GM23248 (cell line): ENCODE measurements at regions not wholly inside any gene's neighbourhood (a gene's known extent, or its start where the extent isn't known, plus 50 kb on each side); places are given as distances from the start of the nearest gene placed in this dataset.

Experiments used
- DNase-seq: peaks from one replicate; pipeline ENCODE4 v3.0.0-alpha.2; 2015
- H2AFZ ChIP-seq: fragments of 200-600 bp; sonication (generic); 2 replicates; pipeline ENCODE4 v1.6.1; 2016; ENCODE audit warnings: antibody characterized with exemption
- H3F3A ChIP-seq: fragments of 200-600 bp; sonication (generic); 2 replicates; pipeline ENCODE4 v1.6.1; 2016; ENCODE audit warnings: mild to moderate bottlenecking, antibody characterized with exemption, mixed run types; ENCODE audit not compliant: insufficient read depth
- H3K27ac ChIP-seq: fragments of 200-600 bp; sonication (generic); 2 replicates; pipeline ENCODE4 v1.5.1; 2016; ENCODE audit warnings: mild to moderate bottlenecking
- H3K27me3 ChIP-seq: fragments of 200-600 bp; sonication (generic); replicated peaks from 2 replicates; pipeline ENCODE4 v1.6.1; 2016; ENCODE audit warnings: mild to moderate bottlenecking; ENCODE audit not compliant: insufficient read depth
- H3K36me3 ChIP-seq: fragments of 200-600 bp; sonication (generic); 2 replicates; pipeline ENCODE4 v1.6.1; 2016; ENCODE audit warnings: low read depth, mild to moderate bottlenecking
- H3K4me1 ChIP-seq: fragments of 200-600 bp; sonication (generic); 2 replicates; pipeline ENCODE4 v1.6.1; 2016; ENCODE audit warnings: mild to moderate bottlenecking; ENCODE audit not compliant: insufficient read depth
- H3K4me2 ChIP-seq: fragments of 200-600 bp; sonication (generic); one replicate; pipeline ENCODE4 v1.6.1; 2016; ENCODE audit warnings: mild to moderate bottlenecking; ENCODE audit not compliant: unreplicated experiment
- H3K4me3 ChIP-seq: fragments of 200-600 bp; sonication (generic); 2 replicates; pipeline ENCODE4 v1.5.1; 2016; ENCODE audit warnings: mild to moderate bottlenecking
- H3K79me2 ChIP-seq: fragments of 200-600 bp; sonication (generic); 2 replicates; pipeline ENCODE4 v1.6.1; 2016; ENCODE audit warnings: mild to moderate bottlenecking; ENCODE audit not compliant: insufficient read depth
- H3K9ac ChIP-seq: fragments of 200-600 bp; sonication (generic); 2 replicates; pipeline ENCODE4 v1.6.1; 2016; ENCODE audit warnings: mild to moderate bottlenecking
- H3K9me2 ChIP-seq: fragments of 200-600 bp; sonication (generic); 2 replicates; pipeline ENCODE4 v1.6.1; 2016; ENCODE audit warnings: mixed run types, mild to moderate bottlenecking, moderate library complexity; ENCODE audit not compliant: insufficient read depth
- H3K9me3 ChIP-seq: fragments of 200-600 bp; sonication (generic); one replicate; pipeline ENCODE4 v1.6.1; 2017; ENCODE audit warnings: low read depth
- H4K20me1 ChIP-seq: fragments of 200-600 bp; sonication (generic); 2 replicates; pipeline ENCODE4 v1.6.0; 2016; ENCODE audit not compliant: insufficient read depth
- EZH2 ChIP-seq: fragments of 200-600 bp; sonication (generic); IDR thresholded peaks from 2 replicates; pipeline ENCODE4 v1.6.1; 2018; ENCODE audit warnings: antibody characterized with exemption, mild to moderate bottlenecking; ENCODE audit not compliant: insufficient read depth, poor library complexity, severe bottlenecking
- EZH2phosphoT487 ChIP-seq: fragments of 200-600 bp; sonication (generic); IDR thresholded peaks from 2 replicates; pipeline ENCODE4 v1.6.1; 2018; ENCODE audit warnings: antibody characterized with exemption, moderate library complexity, mild to moderate bottlenecking, low read depth; ENCODE audit not compliant: insufficient read depth
- WGBS, 2 experiments: methylation state at CpG; one replicate each; pipeline ENCODE4 v1.1.6; 2015 to 2017; ENCODE audit warnings: low lambda C conversion rate in 2 of 2, low coverage in 1 of 2; ENCODE audit errors: missing lambda C conversion rate in 2 of 2; 5-methylcytosine and 5-hydroxymethylcytosine counted together
- in situ Hi-C: fragments of 300-500 bp; cut with MboI; formaldehyde crosslinking; loops from 2 replicates; pipeline ENCODE4 v1.15.0; 2020

DNA sequence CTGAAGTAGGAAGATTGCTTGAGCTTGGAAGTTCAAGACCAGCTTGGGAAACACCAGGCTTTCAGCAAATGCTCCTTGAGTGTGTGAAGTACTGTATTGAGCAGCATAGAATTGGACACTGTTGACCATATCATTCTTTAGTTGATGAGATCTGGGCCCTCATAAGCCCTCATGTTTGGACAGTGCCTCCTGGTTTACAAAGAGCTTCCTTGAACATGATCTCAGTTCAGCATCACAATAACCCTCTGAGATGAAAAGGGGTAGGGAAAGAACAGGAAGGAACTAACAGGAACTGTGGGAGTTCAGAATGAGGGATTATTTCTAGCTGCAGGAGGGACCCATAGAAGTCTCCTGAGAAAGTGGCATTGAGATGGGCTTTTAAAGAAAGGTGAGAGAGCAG, 153.2 kb downstream of the C12orf75 start:
- in situ Hi-C loops, result no loop called here

DNA sequence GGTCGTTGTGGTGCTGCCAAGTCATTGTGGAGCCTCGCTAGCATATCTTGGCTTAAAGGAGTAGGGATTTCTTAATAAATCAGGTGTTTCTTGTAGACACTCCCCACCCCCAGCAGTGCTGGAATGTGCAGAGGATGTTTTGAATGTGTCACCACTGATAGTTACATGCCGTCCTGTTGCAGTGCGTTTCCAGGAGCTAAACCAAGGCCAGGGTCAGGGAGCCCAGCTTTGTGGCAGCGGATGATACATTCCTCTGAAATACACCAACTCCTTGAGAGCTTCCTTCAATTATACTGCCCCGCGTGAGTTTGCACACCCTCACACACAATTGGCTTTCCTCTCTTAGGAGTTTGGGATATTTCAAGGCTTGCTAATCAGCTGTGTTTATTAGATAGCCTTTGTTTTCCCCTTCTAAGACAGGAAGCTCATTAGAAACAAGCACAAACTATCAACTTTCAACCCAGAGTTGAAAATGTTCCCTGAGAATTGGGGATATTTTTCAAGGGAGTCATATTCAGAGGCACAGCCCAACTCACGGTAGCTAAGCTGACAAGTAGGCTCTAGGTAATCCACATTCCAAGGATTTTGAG, 154.9 kb downstream of the C12orf75 start:
- WGBS, 2 experiments, result 4 to 12% methylated on average over 8 of the region's 8 CpGs

More for the DNA sequence above, 153.2 kb downstream of the C12orf75 start:
- Histone ChIP-seq H3K9ac (no peak overlapping the region), H3F3A (peaks cover 20% of the 10 kb centered on the region; the same call in 1 of the 2 replicates), H3K36me3 (no peaks in the 10 kb centered on the region), H2AFZ (no peak overlapping the region), H3K4me3 (no peak overlapping the region), H3K4me1 (peaks cover 40% of the 10 kb centered on the region), H3K27me3 (no peaks in the 10 kb centered on the region), H3K9me3 (no peaks in the 10 kb centered on the region), H3K9me2 (no peaks in the 10 kb centered on the region), H3K4me2 (no peak overlapping the region), H3K27ac (no peak overlapping the region), H3K79me2 (no peaks in the 10 kb centered on the region), H4K20me1 (no peaks in the 10 kb centered on the region)
- TF ChIP-seq EZH2 (no peak), EZH2phosphoT487 (no peak)
- no peak for DNase-seq

DNA sequence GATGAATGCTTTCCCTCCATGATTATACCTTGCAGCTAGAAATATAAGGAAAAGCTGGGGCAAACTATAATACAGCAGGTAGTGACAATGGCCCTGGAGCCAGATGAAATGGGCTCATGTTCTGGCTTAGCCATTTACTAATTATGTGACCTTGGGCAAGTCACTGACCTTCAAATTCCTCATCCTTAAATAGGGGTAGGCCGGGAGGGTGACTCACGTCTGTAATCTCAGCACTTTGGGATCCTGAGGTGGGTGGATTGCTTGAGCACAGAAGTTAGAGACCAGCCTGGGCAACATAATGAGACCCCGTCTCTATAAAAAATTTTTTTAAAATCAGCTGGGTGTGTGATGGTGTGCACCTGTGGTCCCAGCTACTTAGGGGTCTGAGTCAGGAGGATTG, 155.4 kb downstream of the C12orf75 start:
- H3K9me2 ChIP-seq, result no peaks in the 10 kb centered on the region
- H2AFZ ChIP-seq, result no peak overlapping the region
- in situ Hi-C loops, result no loop called here
- H3K79me2 ChIP-seq, result no peaks in the 10 kb centered on the region
- TF ChIP-seq EZH2phosphoT487, result no peak
- no peak for TF ChIP-seq EZH2
- WGBS, 2 experiments, result 32 to 37% methylated on average over 3 of the region's 3 CpGs
- DNase-seq, result peak; percentile 44
- H3K4me1 ChIP-seq, result peaks cover 36% of the 10 kb centered on the region
- no peaks in the 10 kb centered on the region for H3K36me3 ChIP-seq
- H3K9me3 ChIP-seq, result no peaks in the 10 kb centered on the region
- H3K4me2 ChIP-seq, result peak overlapping the region; percentile 47
- H3K27ac ChIP-seq, result peak overlapping the region; percentile 56; the same call in 1 of the 2 replicates
- peaks cover 20% of the 10 kb centered on the region; the same call in 1 of the 2 replicates for H3F3A ChIP-seq
- no peaks in the 10 kb centered on the region for H3K27me3 ChIP-seq
- no peaks in the 10 kb centered on the region for H4K20me1 ChIP-seq
- H3K9ac ChIP-seq, result no peak overlapping the region
- 0 out of 2 replicates have a peak overlapping the region, but pooled peaks have one; percentile 0 for H3K4me3 ChIP-seq

More for the DNA sequence above, 154.9 kb downstream of the C12orf75 start:
- Histone ChIP-seq H3K36me3 (no peaks in the 10 kb centered on the region), H3K79me2 (no peaks in the 10 kb centered on the region), H3K4me2 (peak overlapping the region; percentile 47), H3K9me3 (no peaks in the 10 kb centered on the region), H2AFZ (0 out of 2 replicates have a peak overlapping the region, but pooled peaks have one; percentile 26), H3F3A (peaks cover 20% of the 10 kb centered on the region; the same call in 1 of the 2 replicates), H4K20me1 (no peaks in the 10 kb centered on the region), H3K4me3 (0 out of 2 replicates have a peak overlapping the region, but pooled peaks have one; percentile 0), H3K27ac (peak overlapping the region; percentile 56), H3K4me1 (peaks cover 36% of the 10 kb centered on the region), H3K27me3 (no peaks in the 10 kb centered on the region), H3K9me2 (no peaks in the 10 kb centered on the region), H3K9ac (no peak overlapping the region)
- in situ Hi-C loops, result no loop called here
- TF ChIP-seq EZH2phosphoT487, result no peak
- no peak for TF ChIP-seq EZH2
- DNase-seq, result peak; percentile 75

DNA sequence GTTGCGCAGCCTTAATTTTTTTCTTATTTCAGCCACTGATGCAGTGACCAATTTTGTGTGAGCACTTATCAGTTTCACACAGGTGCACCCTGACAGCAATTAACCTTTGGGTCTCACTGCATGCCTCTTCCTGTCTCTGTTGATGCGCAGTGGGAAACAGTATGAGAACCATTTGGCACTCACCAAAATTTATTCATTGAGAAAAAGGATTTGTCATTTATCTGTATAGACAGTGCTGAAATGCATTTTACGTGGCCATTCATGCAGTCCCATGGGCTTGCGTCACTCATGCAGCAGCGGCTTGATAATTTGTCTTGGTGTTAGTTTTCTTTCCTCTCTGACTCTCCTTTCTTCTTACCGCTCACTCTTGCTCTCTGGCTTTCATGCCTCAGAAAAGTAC, 157.5 kb downstream of the C12orf75 start:
- no peaks in the 10 kb centered on the region for H3K36me3 ChIP-seq
- no peaks in the 10 kb centered on the region for H3K27me3 ChIP-seq
- WGBS, 2 experiments, result 91 to 92% methylated on average over 6 of the region's 6 CpGs
- H3K4me2 ChIP-seq, result no peak overlapping the region
- H3K4me1 ChIP-seq, result peaks cover 30% of the 10 kb centered on the region
- H2AFZ ChIP-seq, result no peak overlapping the region
- H3K27ac ChIP-seq, result no peak overlapping the region
- no peak for TF ChIP-seq EZH2phosphoT487
- TF ChIP-seq EZH2, result no peak
- DNase-seq, result no peak
- H3F3A ChIP-seq, result peaks cover 22% of the 10 kb centered on the region; the same call in 1 of the 2 replicates
- H3K4me3 ChIP-seq, result no peak overlapping the region
- H3K79me2 ChIP-seq, result no peaks in the 10 kb centered on the region
- no peaks in the 10 kb centered on the region for H3K9me2 ChIP-seq
- in situ Hi-C loops, result no loop called here
- H3K9me3 ChIP-seq, result no peaks in the 10 kb centered on the region
- H3K9ac ChIP-seq, result no peak overlapping the region
- H4K20me1 ChIP-seq, result no peaks in the 10 kb centered on the region
